OCI-LY1 (cell line): ENCODE measurements at regions not wholly inside any gene's neighbourhood (a gene's known extent, or its start where the extent isn't known, plus 50 kb on each side); places are given as distances from the start of the nearest gene placed in this dataset.

Experiments used
- EZH2 ChIP-seq: fragments of 200-600 bp; sonication (generic), shearing (Covaris generic); IDR thresholded peaks from 2 replicates; pipeline ENCODE4 v1.8.0; 2017; ENCODE audit warnings: borderline replicate concordance, mixed run types, mild to moderate bottlenecking, antibody characterized with exemption, low read length, moderate library complexity, mixed read lengths
- TF ChIP-seq, protein P1 (sequence below): fragments of 200-600 bp; sonication (generic), shearing (Covaris generic); IDR thresholded peaks from 2 replicates; pipeline ENCODE4 v1.5.1; 2017; ENCODE audit warnings: mild to moderate bottlenecking, antibody characterized with exemption, low read length, moderate library complexity, mixed read lengths

- TF ChIP-seq, protein P1, sequence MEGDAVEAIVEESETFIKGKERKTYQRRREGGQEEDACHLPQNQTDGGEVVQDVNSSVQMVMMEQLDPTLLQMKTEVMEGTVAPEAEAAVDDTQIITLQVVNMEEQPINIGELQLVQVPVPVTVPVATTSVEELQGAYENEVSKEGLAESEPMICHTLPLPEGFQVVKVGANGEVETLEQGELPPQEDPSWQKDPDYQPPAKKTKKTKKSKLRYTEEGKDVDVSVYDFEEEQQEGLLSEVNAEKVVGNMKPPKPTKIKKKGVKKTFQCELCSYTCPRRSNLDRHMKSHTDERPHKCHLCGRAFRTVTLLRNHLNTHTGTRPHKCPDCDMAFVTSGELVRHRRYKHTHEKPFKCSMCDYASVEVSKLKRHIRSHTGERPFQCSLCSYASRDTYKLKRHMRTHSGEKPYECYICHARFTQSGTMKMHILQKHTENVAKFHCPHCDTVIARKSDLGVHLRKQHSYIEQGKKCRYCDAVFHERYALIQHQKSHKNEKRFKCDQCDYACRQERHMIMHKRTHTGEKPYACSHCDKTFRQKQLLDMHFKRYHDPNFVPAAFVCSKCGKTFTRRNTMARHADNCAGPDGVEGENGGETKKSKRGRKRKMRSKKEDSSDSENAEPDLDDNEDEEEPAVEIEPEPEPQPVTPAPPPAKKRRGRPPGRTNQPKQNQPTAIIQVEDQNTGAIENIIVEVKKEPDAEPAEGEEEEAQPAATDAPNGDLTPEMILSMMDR = no peak
- TF ChIP-seq EZH2 = no peak
Observed at GRCh38 chr17:77771998-77772397, 186.5 kb upstream of the TNRC6C start.
